Heart right ventricle (tissue), 16 donors: ENCODE measurements at regions not wholly inside any gene's neighbourhood (a gene's known extent, or its start where the extent isn't known, plus 50 kb on each side); places are given as distances from the start of the nearest gene placed in this dataset.

Experiments
- ATAC-seq, 8 donors: fragments of 200-7000 bp; cut with Tn5 transposase; one replicate each; pipeline ENCODE4 v1.9.1; 2020; ENCODE audit warnings: mild to moderate bottlenecking in 8 of 8, moderate library complexity in 8 of 8, moderate number of reproducible peaks in 1 of 8
- DNase-seq, 2 donors: peaks; one replicate each; pipeline ENCODE4 v3.0.0-alpha.2; 2020
- H3K27ac ChIP-seq, 10 donors: fragments of 200-600 bp; sonication (generic) in 2 of 10; one replicate each; pipeline versions ENCODE4 v1.5.0 to v1.8.0; 2020 to 2022; ENCODE audit warnings: mild to moderate bottlenecking in 3 of 10
- H3K27me3 ChIP-seq, 7 donors: fragments of 200-600 bp; one replicate each; pipeline ENCODE4 v1.8.0; 2021 to 2022; ENCODE audit warnings: mild to moderate bottlenecking in 2 of 7
- H3K36me3 ChIP-seq, 9 donors: fragments of 200-600 bp; sonication (generic) in 1 of 9; one replicate each; pipeline versions ENCODE4 v1.5.0 to v1.8.0; 2020 to 2022; ENCODE audit warnings: mild to moderate bottlenecking in 2 of 9
- H3K4me1 ChIP-seq, 9 donors: fragments of 200-600 bp; sonication (generic) in 1 of 9; one replicate each; pipeline versions ENCODE4 v1.5.0 to v1.8.0; 2020 to 2022; ENCODE audit warnings: mild to moderate bottlenecking in 4 of 9
- H3K4me3 ChIP-seq, 10 donors: fragments of 200-600 bp; sonication (generic) in 2 of 10; one replicate each; pipeline versions ENCODE4 v1.5.0 to v1.8.0; 2020 to 2022; ENCODE audit warnings: mild to moderate bottlenecking in 7 of 10, moderate library complexity in 2 of 10
- H3K9me3 ChIP-seq, 11 donors: fragments of 200-600 bp in 10 of 11; sonication (generic) in 2 of 11; one replicate each; pipeline versions ENCODE4 v1.5.0 to v1.8.0; 2013 to 2022; ENCODE audit warnings: mild to moderate bottlenecking in 2 of 11, control low read depth in 1 of 11, moderate library complexity in 1 of 11
- CTCF ChIP-seq, 9 donors: fragments of 200-600 bp; sonication (generic) in 2 of 9; IDR thresholded peaks; one replicate each; pipeline versions ENCODE4 v1.5.0 to v1.8.0; 2021 to 2022; ENCODE audit warnings: antibody characterized with exemption in 9 of 9, mild to moderate bottlenecking in 5 of 9, moderate library complexity in 1 of 9
- WGBS, 2 donors: extraction: QIAGEN DNeasy Blood & Tissue Kit; methylation state at CpG; one replicate each; pipeline ENCODE4 v1.1.7; 2013; ENCODE audit warnings: inconsistent platforms in 1 of 2; 5-methylcytosine and 5-hydroxymethylcytosine counted together
- intact Hi-C, 10 donors: fragments of 100-400 bp; cut with DNase I; formaldehyde crosslinking; loops; one replicate each; pipeline versions ENCODE4 v1.11.1 to v1.14.2; 2022
- donor health status: Arrhythmogenic right ventricular cardiomyopathy.
- donor health status: ischemic (EF 13 %, LVEDD 7.1; RV severe dilation, severe dysfunction).
- donor health status: healthy with polysubstance abuse.
- donor health status: DM: no; HTN: yes; CAD: no.
- donor health status: DM: no; HTN: no; CAD: no.
- donor health status: ischemic (EF 25% LVEDD 6.9; RV normal size, moderate dysfunction).
- donor health status: ischemic (EF 25% LVEDD 5.7; RV mildly dilated, moderate dysfunction).
- donor health status: healthy.
- donor health status: DM: yes; HTN: yes; CAD: no.
- donor health status: Ischemic cardiomyopathy.
- donor health status: ischemic (EF 35%, LVEDD 5.7; RV mildly dilated, moderate dysfunction).
- donor health status: nonischemic (EF 11% LVEDD 7.7; RV severe dilation, severe dysfunction).
- donor health status: DM: yes; HTN: yes; CAD: no.
- donor health status: PGD.
- donor health status: ischemic (EF 29% LVEDD 5.4; RV normal size, mild dysfunction).
- donor health status: nonischemic (EF 23%, LVEDD 6.1; RV moderate dilation, normal function).

GRCh38 chr2:238790833-238791230, 57.1 kb upstream of the TWIST2 start:
- DNase-seq (no peak), ATAC-seq (no peak)
- Histone ChIP-seq H3K27ac (no peak overlapping the region), H3K27me3 (peaks cover 0 to 9% (median 4%) of the 10 kb centered on the region in 7 donors), H3K9me3 (no peaks in the 10 kb centered on the region), H3K4me1 (no peaks in the 10 kb centered on the region), H3K36me3 (no peaks in the 10 kb centered on the region), H3K4me3 (no peak overlapping the region)
- intact Hi-C loops: no loop called here
- no peak for TF ChIP-seq CTCF (IDR thresholded peaks at IDR 0.05)
- WGBS, 2 donors: 74 to 81% methylated on average over 12 of the region's 12 CpGs

DNA sequence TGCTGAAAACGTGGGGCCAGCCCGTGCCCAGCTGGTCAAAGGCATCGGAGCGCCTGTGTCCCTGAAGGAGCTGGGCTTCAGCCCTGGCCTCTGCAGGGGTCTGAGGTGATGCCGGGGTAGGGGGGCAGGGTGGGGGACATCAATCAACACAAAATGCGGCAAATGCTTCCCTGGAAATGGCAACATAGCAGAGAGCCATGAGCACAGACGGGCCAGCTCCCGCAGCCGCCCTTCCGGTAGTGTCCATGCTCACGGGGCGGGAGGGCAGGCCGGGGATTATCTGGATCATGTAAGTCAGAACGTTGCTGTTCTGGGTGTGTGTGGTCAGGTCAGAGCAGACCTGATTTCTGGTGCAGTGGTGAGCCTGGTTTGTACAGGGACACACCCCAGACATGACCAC, 56.5 kb upstream of the TWIST2 start:
- no peaks in the 10 kb centered on the region for H3K9me3 ChIP-seq
- DNase-seq (no peak), ATAC-seq (no peak)
- H3K4me3 ChIP-seq: no peak overlapping the region
- no peak for TF ChIP-seq CTCF (IDR thresholded peaks at IDR 0.05)
- intact Hi-C loops: no loop called here
- H3K4me1 ChIP-seq: no peaks in the 10 kb centered on the region
- WGBS, 2 donors: 77 to 79% methylated on average over 14 of the region's 14 CpGs
- H3K27me3 ChIP-seq: peaks cover 0 to 14% (median 0%) of the 10 kb centered on the region in 7 donors
- H3K36me3 ChIP-seq: no peaks in the 10 kb centered on the region
- H3K27ac ChIP-seq: no peak overlapping the region

DNA sequence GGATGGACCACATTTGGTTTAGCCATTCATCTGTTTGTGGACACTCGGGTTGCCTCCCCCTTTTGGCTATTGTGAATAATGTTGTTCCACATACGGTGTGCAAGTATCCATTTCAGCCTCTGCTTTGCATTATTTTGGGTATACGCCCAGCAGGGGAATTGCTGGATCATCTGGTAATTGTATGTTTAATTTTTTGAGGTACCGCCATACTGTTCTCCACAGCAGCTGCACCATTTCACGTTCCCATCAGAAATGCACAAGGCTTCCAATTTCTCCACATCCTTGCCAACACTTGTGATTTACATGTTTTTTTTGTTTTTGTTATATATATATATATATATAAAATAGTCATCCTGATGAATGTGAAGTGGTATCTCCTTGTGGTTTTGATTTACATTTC, 54.6 kb upstream of the TWIST2 start:
- Histone ChIP-seq H3K4me3 (no peak overlapping the region), H3K36me3 (no peaks in the 10 kb centered on the region)
- 81 to 83% methylated on average over 5 of the region's 5 CpGs for WGBS, 2 donors

DNA sequence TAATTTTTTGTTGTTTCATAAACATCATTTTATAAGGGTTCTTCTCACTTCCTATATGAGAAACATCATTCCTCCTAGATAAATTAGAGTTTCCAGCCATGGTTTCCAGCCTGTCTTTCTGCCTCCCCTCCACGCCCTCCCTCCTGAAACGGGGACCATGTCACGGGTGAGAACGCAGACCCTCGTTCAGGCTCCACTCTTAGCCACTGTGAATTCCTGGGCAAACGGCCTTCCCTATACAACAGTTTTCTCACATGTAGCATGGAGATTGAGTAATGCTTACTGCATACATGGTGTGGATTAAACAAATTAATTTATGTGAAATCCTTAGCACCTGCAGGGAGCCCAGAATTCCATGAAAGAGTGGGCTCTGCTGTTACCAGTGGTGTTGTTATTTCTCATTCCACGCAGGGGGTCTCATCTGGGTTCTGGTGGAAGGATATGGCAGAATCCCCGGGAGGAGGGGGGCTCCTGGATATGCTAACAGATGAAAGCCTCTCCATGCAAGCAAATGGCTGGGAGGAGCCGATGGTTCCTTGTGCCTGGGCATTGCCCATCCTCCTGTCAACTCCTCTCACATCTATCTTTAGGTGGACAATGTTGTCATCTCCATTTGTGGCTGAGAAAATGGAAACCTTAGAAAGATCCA, 54.0 kb upstream of the TWIST2 start:
- no peak for TF ChIP-seq CTCF (IDR thresholded peaks at IDR 0.05)
- Histone ChIP-seq H3K27me3 (peaks cover 0 to 26% (median 12%) of the 10 kb centered on the region in 7 donors), H3K27ac (no peak overlapping the region), H3K9me3 (no peaks in the 10 kb centered on the region), H3K36me3 (no peaks in the 10 kb centered on the region), H3K4me3 (no peak overlapping the region), H3K4me1 (no peaks in the 10 kb centered on the region)
- ATAC-seq (no peak), DNase-seq (no peak)
- intact Hi-C loops: no loop called here
- WGBS, 2 donors: 78 to 83% methylated on average over 9 of the region's 9 CpGs

More for the DNA sequence above, 54.6 kb upstream of the TWIST2 start:
- no peaks in the 10 kb centered on the region for H3K9me3 ChIP-seq
- H3K27me3 ChIP-seq: peaks cover 0 to 26% (median 12%) of the 10 kb centered on the region in 7 donors
- intact Hi-C loops: no loop called here
- DNase-seq (no peak), ATAC-seq (no peak)
- H3K4me1 ChIP-seq: no peaks in the 10 kb centered on the region
- no peak overlapping the region for H3K27ac ChIP-seq
- TF ChIP-seq CTCF (IDR thresholded peaks at IDR 0.05): no peak
